Middle frontal gyrus (tissue), 1 donor: ENCODE measurements at regions not wholly inside any gene's neighbourhood (a gene's known extent, or its start where the extent isn't known, plus 50 kb on each side); places are given as distances from the start of the nearest gene placed in this dataset.
"Not testable (repeated sequence)": the region's sequence is repeated elsewhere in the genome, so short reads cannot be mapped to it uniquely, and the experiment has no call there.

Source experiments
- DNase-seq: peaks from one replicate; pipeline ENCODE4 v3.0.0-alpha.2; 2015; ENCODE audit warnings: low spot score; ENCODE audit errors: extremely low spot score

GRCh38 chr2:167844714-167845530 is 402.5 kb downstream of the STK39 start:
- DNase-seq = no peak

DNA sequence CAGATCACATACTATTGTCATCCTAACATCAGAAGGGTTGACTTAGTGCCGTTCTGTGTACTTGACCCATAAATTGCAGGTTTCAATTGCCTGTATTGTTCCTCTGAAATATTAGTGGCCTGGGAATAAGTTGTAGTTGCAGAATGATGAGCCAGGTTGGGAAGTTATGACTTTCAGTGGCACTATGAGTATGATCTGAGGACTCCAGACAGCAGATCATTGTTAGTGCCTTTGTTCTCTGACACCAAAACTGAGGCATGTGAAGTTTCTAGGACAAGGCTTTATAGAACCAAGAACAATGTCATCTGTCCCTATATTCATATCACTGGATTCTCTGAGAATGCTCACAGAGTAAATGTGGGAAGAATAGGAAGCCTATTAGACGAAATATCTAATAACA is 403.7 kb downstream of the STK39 start:
- DNase-seq = no peak

DNA sequence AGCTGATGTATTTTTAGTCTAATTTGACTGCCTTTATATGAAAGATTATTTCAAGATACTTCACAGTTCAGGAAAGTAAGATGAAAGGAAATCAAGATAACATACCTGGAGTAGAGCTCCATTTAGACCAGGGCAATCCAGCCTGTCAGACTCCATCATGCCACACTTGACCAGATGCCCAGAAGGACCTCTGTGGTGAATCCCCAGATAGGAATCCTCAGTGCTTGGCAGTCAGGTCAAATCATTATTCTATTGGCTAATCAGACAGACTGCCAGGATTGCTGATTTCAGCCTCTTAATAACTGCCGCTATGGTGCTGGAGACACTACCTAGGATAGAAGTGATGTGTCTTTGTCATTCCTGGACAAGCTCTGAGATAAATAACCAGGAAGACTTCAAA is 404.2 kb downstream of the STK39 start:
- no peak for DNase-seq

- DNase-seq = no peak
These were observed 405.3 kb downstream of the STK39 start for GRCh38 chr2:167842047-167842446.

DNA sequence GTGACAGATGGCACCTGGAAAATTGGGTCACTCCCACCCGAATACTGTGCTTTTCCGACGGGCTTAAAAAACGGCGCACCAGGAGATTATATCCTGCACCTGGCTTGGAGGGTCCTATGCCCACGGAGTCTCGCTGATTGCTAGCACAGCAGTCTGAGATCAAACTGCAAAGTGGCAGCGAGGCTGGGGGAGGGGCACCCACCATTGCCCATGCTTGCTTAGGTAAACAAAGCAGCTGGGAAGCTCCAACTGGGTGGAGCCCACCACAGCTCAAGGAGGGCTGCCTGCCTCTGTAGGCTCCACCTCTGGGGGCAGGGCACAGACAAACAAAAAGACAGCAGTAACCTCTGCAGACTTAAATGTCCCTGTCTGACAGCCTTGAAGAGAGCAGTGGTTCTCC is 412.1 kb downstream of the STK39 start:
- DNase-seq = not testable (repeated sequence)

GRCh38 chr2:167834707-167835106 is 412.7 kb downstream of the STK39 start:
- DNase-seq = no peak

- DNase-seq = no peak
These were observed 414.1 kb downstream of the STK39 start for GRCh38 chr2:167833294-167833693.

- no peak for DNase-seq
These were observed 414.5 kb downstream of the STK39 start for GRCh38 chr2:167832868-167833287.

- DNase-seq = no peak
These were observed 419.9 kb downstream of the STK39 start for GRCh38 chr2:167827352-167828097.

GRCh38 chr2:167826906-167827305 is 420.5 kb downstream of the STK39 start:
- no peak for DNase-seq

GRCh38 chr2:167825664-167826063 is 421.7 kb downstream of the STK39 start:
- no peak for DNase-seq

DNA sequence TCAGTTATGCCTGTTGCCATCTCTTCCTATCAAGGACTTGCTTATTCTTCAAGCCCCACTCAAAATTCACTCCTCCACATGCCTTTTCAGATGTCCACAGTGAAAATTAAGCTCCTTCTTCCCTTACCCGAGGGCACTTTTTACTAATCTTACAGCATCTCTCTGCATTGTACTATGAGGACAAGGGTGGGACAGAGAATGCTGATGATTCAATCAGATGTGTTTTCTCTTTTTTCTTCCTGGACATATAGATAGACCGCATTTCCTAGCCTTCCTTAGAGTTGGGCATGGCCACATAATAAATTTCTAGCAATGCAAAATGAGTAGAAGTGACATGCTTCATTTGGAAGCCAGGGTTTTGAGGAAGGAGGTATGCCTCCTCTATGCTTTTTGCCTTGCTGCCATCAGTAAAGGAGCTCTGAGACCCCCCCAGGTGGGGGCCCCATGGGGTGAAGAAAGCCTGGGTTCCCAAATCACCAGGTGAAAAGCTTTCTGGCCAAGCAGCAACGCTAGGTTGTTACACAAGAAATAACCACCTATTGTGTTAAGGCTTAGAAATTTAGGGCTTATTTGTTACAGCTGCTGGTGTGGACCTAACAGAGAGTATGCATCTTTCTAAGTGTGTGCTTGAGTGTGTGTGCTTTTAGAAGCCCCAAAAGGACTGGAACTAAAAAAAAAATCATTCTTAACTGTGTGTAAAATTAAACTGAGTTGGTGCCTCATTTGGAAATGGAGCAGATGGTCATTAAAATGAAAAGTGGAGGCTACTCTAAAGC is 424.5 kb downstream of the STK39 start:
- DNase-seq = no peak

GRCh38 chr2:167820488-167820887 is 426.9 kb downstream of the STK39 start:
- DNase-seq = no peak

DNA sequence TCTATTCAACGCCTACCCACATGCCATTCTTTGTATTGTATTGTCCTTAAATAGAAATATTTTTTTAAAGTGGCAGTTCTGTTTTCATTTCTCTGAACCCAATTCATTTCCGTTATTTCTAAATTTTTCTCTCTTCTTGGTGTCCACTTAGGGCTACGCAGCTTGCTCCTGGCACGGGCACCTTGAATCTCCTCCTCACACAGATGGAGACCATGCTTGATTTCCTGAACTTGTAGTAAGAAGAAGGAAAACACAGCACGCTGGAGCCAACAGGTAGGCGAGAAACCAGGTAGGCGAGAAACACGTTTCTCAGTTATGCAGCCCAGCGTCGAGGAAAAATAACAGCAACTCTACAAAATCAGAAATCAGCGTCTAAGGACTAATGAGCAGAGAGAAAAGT is 428.9 kb downstream of the STK39 start:
- no peak for DNase-seq

GRCh38 chr2:167817908-167818307 is 429.5 kb downstream of the STK39 start:
- no peak for DNase-seq

DNA sequence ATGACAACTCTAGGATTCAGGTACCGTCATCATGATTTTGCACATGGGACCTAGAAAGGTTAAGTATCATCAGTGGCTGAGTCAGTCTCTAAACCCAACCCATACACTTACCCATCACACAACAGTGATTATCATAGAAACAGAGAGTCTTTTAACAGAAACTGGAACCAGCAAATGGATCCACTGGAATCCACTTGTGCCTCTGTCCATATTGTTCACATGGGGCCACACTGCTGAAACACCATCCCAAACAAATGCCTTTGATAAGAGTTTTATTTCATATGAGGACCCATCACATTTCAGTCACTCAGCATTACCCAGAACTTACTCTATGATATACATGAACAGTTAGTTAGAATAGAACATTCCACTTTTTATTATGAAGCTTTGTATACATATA is 430.0 kb downstream of the STK39 start:
- DNase-seq = no peak

- DNase-seq = no peak
These were observed 430.5 kb downstream of the STK39 start for GRCh38 chr2:167816874-167817290.

DNA sequence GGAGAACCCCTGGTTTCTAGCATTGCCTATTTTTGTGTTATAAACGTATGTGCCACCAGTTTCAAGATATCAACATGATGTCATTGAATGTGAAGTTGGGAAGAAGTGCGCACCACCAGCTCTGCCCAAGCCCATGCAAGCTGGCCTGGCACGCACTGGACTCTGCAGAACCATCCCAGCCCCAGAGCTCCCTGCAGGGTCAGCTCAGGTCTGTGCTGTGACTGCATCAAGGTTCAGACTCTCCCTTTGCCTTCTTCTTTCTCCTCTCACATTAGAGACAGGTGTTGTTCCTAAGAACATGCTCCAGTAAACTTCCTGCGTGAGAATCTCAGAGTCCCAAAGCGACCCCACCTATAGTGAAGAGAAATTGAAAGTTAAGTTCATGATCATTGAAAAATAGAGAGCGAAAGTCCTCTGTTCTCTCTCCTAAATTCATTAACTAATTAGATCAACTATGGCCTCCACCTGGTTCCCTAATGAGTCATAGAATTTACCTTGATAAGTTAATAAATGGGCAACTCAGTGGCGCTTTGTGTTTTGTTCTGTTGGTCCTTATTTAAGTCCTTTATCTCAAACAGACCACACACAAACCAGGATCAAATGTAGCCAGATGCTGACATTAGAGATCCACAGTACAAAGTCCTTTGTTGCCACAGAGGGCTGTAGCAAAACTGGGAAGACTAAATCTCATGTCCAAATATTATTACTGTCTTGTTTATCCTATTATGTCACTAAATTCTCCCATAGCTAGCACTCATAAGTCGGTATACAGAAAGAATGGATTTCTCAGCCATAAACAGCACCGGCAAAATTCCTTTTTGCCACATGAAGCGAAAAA is 432.3 kb downstream of the STK39 start:
- no peak for DNase-seq

- DNase-seq = not testable (repeated sequence)
These were observed 432.9 kb downstream of the STK39 start for GRCh38 chr2:167814482-167814880.

DNA sequence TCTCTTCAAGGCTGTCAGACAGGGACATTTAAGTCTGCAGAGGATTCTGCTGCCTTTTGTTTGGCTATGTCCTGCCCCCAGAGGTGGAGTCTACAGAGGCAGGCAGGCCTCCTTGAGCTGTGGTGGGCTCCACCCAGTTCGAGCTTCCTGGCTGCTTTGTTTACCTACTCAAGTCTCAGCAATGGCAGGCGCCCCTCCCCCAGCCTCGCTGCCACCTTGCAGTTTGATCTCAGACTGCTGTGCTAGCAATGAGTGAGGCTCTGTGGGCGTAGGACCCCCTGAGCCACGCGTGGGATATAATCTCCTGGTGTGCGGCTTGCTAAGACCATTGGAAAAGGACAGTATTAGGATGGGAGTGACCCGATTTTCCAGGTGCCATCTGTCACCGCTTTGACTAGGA is 437.6 kb downstream of the STK39 start:
- not testable (repeated sequence) for DNase-seq

DNA sequence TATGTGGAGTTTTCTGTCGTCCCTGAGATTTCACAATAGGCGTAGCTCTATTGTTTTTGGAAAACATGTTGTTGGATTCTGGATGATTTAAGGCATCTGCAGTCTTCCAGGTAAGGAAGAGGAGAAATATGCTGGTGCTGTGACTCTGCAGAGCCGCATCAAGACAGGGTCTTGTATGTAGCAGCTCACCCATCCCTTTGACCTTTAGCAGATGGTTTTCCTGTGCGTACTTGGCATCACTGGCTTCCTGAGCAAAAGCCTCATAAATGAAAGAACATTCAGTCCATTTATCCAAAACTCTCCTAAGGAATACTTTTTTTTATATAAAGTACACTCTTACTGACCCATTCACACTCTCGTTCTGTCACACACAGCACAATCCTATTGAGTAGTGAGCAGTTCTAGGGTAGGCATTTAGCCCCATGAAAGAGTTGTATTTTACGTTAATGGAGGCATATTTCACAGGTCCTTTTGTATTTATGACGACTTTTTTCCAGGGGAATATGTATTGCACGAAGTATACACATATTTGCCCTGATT is 443.9 kb downstream of the STK39 start:
- no peak for DNase-seq
